Prostate gland (tissue), 2 donors: ENCODE measurements at regions not wholly inside any gene's neighbourhood (a gene's known extent, or its start where the extent isn't known, plus 50 kb on each side); places are given as distances from the start of the nearest gene placed in this dataset.

ENCODE experiments used
- CTCF ChIP-seq, 4 experiments: fragments of 200-600 bp in 2 of 4; fragments of 450-650 bp in 2 of 4; sonication (generic) in 2 of 4; IDR thresholded peaks; 1 replicate in 3 of 4; 2 replicates in 1 of 4; pipeline ENCODE4 v1.5.1; 2016 to 2019; ENCODE audit warnings: antibody characterized with exemption in 4 of 4, mild to moderate bottlenecking in 2 of 4, moderate library complexity in 2 of 4
- POLR2AphosphoS5 ChIP-seq: sonication (generic); formaldehyde crosslinking; IDR thresholded peaks from one replicate; pipeline ENCODE4 v1.6.1; 2017; ENCODE audit warnings: antibody characterized with exemption

- TF ChIP-seq CTCF (IDR thresholded peaks at IDR 0.05) = no peak
- no peak for TF ChIP-seq POLR2AphosphoS5
These were observed 192.7 kb upstream of the SGCD start for GRCh38 chr5:156134216-156134615.
